A549 (cell line): ENCODE measurements at regions not wholly inside any gene's neighbourhood (a gene's known extent, or its start where the extent isn't known, plus 50 kb on each side); places are given as distances from the start of the nearest gene placed in this dataset.
A peak's percentile ranks its signal among the peaks of the same experiment; 100 is the strongest.

Source experiments
- ATAC-seq, 2 experiments: fragments of 200-7000 bp in 1 of 2; fragments of >200 bp in 1 of 2; cut with Nextera tagmentation in 1 of 2; cut with Tn5 transposase in 1 of 2; 3 replicates each; pipeline versions ENCODE4 v1.8.0 to v1.9.1; 2018 to 2020; ENCODE audit warnings: mild to moderate bottlenecking in 1 of 2, moderate library complexity in 1 of 2
- CTCF ChIA-PET: fragments of 300-600 bp; sonication (Branson Sonifier 250); formaldehyde crosslinking; extraction: SDS; loops from one replicate; lab custom pipeline; 2021; ENCODE audit warnings: antibody characterized with exemption, inconsistent platforms; lab: Yijun Ruan, JAX
- POLR2A ChIA-PET: fragments of 350-600 bp; formaldehyde crosslinking; extraction: SDS; loops from one replicate; lab custom pipeline; 2021; ENCODE audit warnings: antibody characterized with exemption, inconsistent platforms; lab: Yijun Ruan, JAX
- DNase-seq, 2 experiments: peaks; one replicate each; pipeline versions ENCODE4 v3.0.0 to v3.0.0-alpha.2; 2011 to 2016; ENCODE audit warnings: low read depth in 1 of 2, low spot score in 1 of 2
- FAIRE-seq: peaks from 2 replicates; lab custom pipeline; 2011; peaks lifted over from hg19 to GRCh38; lab: Jason Lieb, UNC
- H3K27ac ChIP-seq, 2 experiments: fragments of >200 bp; sonication (Bioruptor Twin); formaldehyde crosslinking; 3 replicates each; pipeline ENCODE4 v1.5.1; 2016 to 2017
- H3K4me1 ChIP-seq: fragments of >200 bp; sonication (Bioruptor Twin); formaldehyde crosslinking; 3 replicates; pipeline ENCODE4 v1.6.1; 2016
- H3K4me2 ChIP-seq: fragments of >200 bp; sonication (Bioruptor Twin); formaldehyde crosslinking; 3 replicates; pipeline ENCODE4 v1.6.1; 2016
- H3K4me3 ChIP-seq: fragments of >200 bp; sonication (Bioruptor Twin); formaldehyde crosslinking; 3 replicates; pipeline ENCODE4 v1.5.1; 2016
- H3K9me3 ChIP-seq: fragments of >200 bp; sonication (Bioruptor Twin); formaldehyde crosslinking; 3 replicates; pipeline ENCODE4 v1.6.1; 2016
- CBX2 ChIP-seq: fragments of 200-600 bp; sonication (generic); IDR thresholded peaks from 2 replicates; pipeline ENCODE4 v1.6.1; 2016; ENCODE audit warnings: low read depth, mild to moderate bottlenecking, borderline replicate concordance
- CBX8 ChIP-seq: fragments of 200-600 bp; sonication (generic); IDR thresholded peaks from 2 replicates; pipeline ENCODE4 v1.6.1; 2016
- CEBPB ChIP-seq, 2 experiments: fragments of >200 bp in 1 of 2; sonication (Bioruptor Twin) in 1 of 2; formaldehyde crosslinking in 1 of 2; IDR thresholded peaks; 2 replicates each; pipeline ENCODE4 v1.6.1; 2012 to 2016
- CTCF ChIP-seq: fragments of >200 bp; sonication (Bioruptor Twin); formaldehyde crosslinking; IDR thresholded peaks from 3 replicates; pipeline ENCODE4 v1.5.1; 2016
- FOSB ChIP-seq: fragments of 250-450 bp; sonication (Bioruptor Pico); IDR thresholded peaks from 2 replicates; pipeline ENCODE4 v1.5.0; 2020; ENCODE audit warnings: mild to moderate bottlenecking, moderate library complexity
- FOSL2 ChIP-seq, 2 experiments: fragments of 450-650 bp in 1 of 2; fragments of >200 bp in 1 of 2; sonication (Bioruptor Twin) in 1 of 2; formaldehyde crosslinking; IDR thresholded peaks; 2 replicates each; pipeline versions ENCODE4 v1.5.0 to v1.6.1; 2016 to 2020; ENCODE audit warnings: mild to moderate bottlenecking in 1 of 2, moderate library complexity in 1 of 2
- HDAC2 ChIP-seq: fragments of 200-600 bp; sonication (generic); IDR thresholded peaks from 2 replicates; pipeline ENCODE4 v1.6.1; 2016
- HEYL ChIP-seq: fragments of 250-450 bp; sonication (Bioruptor Pico); IDR thresholded peaks from 2 replicates; pipeline ENCODE4 v1.8.0; 2021; ENCODE audit warnings: mild to moderate bottlenecking, moderate library complexity
- HOXA7 ChIP-seq: fragments of 250-450 bp; sonication (Bioruptor Pico); IDR thresholded peaks from 2 replicates; pipeline ENCODE4 v1.5.0; 2020; ENCODE audit warnings: mild to moderate bottlenecking, moderate library complexity
- JUN ChIP-seq, 2 experiments: fragments of >200 bp; sonication (Bioruptor Twin); formaldehyde crosslinking; IDR thresholded peaks; 2 replicates in 1 of 2; 3 replicates in 1 of 2; pipeline ENCODE4 v1.6.1; 2016 to 2017
- JUNB ChIP-seq: fragments of >200 bp; sonication (Bioruptor Twin); formaldehyde crosslinking; IDR thresholded peaks from 2 replicates; pipeline ENCODE4 v1.6.1; 2016
- KDM1A ChIP-seq: fragments of 200-600 bp; sonication (generic); IDR thresholded peaks from 2 replicates; pipeline ENCODE4 v1.6.1; 2016; ENCODE audit warnings: low read depth, mild to moderate bottlenecking
- MAZ ChIP-seq: fragments of 150-350 bp; IDR thresholded peaks from 2 replicates; pipeline ENCODE4 v1.6.1; 2014; ENCODE audit warnings: antibody characterized with exemption, low read depth, low read length, borderline replicate concordance
- MYC ChIP-seq: IDR thresholded peaks from 2 replicates; pipeline ENCODE4 v1.6.1; 2012; ENCODE audit warnings: mild to moderate bottlenecking, inconsistent platforms, low read length, improper control_type of control experiment, borderline replicate concordance
- NPAS2 ChIP-seq: fragments of 250-450 bp; sonication (Bioruptor Pico); IDR thresholded peaks from 2 replicates; pipeline ENCODE4 v1.8.0; 2022; ENCODE audit warnings: mild to moderate bottlenecking, moderate library complexity, borderline replicate concordance
- PHF8 ChIP-seq: fragments of 200-600 bp; sonication (generic); IDR thresholded peaks from 2 replicates; pipeline ENCODE4 v1.6.1; 2016; ENCODE audit warnings: low read depth, mild to moderate bottlenecking, antibody characterized with exemption, moderate library complexity, borderline replicate concordance
- RAD21 ChIP-seq, 2 experiments: fragments of >200 bp in 1 of 2; sonication (Bioruptor Twin) in 1 of 2; formaldehyde crosslinking in 1 of 2; IDR thresholded peaks in 1 of 2; conservative IDR thresholded peaks in 1 of 2; 2 replicates in 1 of 2; 3 replicates in 1 of 2; pipeline ENCODE4 v1.6.1; 2012 to 2018; ENCODE audit warnings: inconsistent platforms in 1 of 2
- SMC3 ChIP-seq: fragments of >200 bp; sonication (Bioruptor Twin); formaldehyde crosslinking; IDR thresholded peaks from 3 replicates; pipeline ENCODE4 v1.6.1; 2018; ENCODE audit warnings: inconsistent platforms
- TFCP2L1 ChIP-seq: fragments of 250-450 bp; sonication (Bioruptor Pico); IDR thresholded peaks from 2 replicates; pipeline ENCODE4 v1.5.0; 2021; ENCODE audit warnings: mild to moderate bottlenecking
- TP53 ChIP-seq: fragments of 250-450 bp; sonication (Bioruptor Pico); IDR thresholded peaks from 2 replicates; pipeline ENCODE4 v1.5.0; 2021; ENCODE audit warnings: mild to moderate bottlenecking, moderate library complexity
- ZC3H11A ChIP-seq: fragments of 450-650 bp; IDR thresholded peaks from 2 replicates; pipeline ENCODE4 v1.6.1; 2014; ENCODE audit warnings: antibody characterized with exemption, mild to moderate bottlenecking
- ZNF302 ChIP-seq: fragments of 250-450 bp; sonication (Bioruptor Pico); IDR thresholded peaks from 2 replicates; pipeline ENCODE4 v1.9.0; 2021; ENCODE audit warnings: inconsistent platforms, mild to moderate bottlenecking, moderate library complexity
- WGBS: methylation state at CpG from one replicate; pipeline ENCODE4 v1.1.6; 2017; ENCODE audit errors: missing lambda C conversion rate; 5-methylcytosine and 5-hydroxymethylcytosine counted together
- TF ChIP-seq, protein P1 (sequence below): fragments of 450-650 bp; IDR thresholded peaks from 2 replicates; pipeline ENCODE4 v1.6.1; 2014; ENCODE audit warnings: antibody characterized with exemption
- TF ChIP-seq, protein P2 (sequence below): IDR thresholded peaks from 2 replicates; pipeline ENCODE4 v1.6.1; 2012; ENCODE audit warnings: low read depth, borderline replicate concordance

- DNase-seq (no peak), FAIRE-seq (no peak)
These were observed 159.2 kb downstream of the CPEB2 start for GRCh38 chr4:15161439-15161838.

GRCh38 chr4:15162046-15162445 is 159.8 kb downstream of the CPEB2 start:
- H3K9me3 ChIP-seq, result no peaks in the 10 kb centered on the region
- no peak for DNase-seq
- H3K4me1 ChIP-seq, result peaks cover 14% of the 10 kb centered on the region; the same call in 2 of the 3 replicates
- H3K27ac ChIP-seq, result peak overlapping the region; percentile 55 to 73; a peak in 5 of 6 replicates
- 95% methylated on average over 1 of the region's 1 CpG for WGBS
- no peak for FAIRE-seq
- CTCF ChIA-PET, result interaction anchor here (0.7 to 2.1 kb wide), 6 partner anchors 9 to 1511 kb away, joined by 3 to 7 read pairs (median 6); no protein-coding TSS in a partner anchor
- TF ChIP-seq CEBPB (IDR thresholded peaks at IDR 0.05) (no peak), SMC3 (no peak), HDAC2 (no peak), HEYL (CRISPR knock-in tag) (no peak), CBX2 (no peak), HOXA7 (CRISPR knock-in tag) (no peak), CBX8 (no peak), JUNB (no peak), PHF8 (no peak)
- TF ChIP-seq, protein P1, sequence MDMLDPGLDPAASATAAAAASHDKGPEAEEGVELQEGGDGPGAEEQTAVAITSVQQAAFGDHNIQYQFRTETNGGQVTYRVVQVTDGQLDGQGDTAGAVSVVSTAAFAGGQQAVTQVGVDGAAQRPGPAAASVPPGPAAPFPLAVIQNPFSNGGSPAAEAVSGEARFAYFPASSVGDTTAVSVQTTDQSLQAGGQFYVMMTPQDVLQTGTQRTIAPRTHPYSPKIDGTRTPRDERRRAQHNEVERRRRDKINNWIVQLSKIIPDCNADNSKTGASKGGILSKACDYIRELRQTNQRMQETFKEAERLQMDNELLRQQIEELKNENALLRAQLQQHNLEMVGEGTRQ, result no peak
- TF ChIP-seq, protein P2, sequence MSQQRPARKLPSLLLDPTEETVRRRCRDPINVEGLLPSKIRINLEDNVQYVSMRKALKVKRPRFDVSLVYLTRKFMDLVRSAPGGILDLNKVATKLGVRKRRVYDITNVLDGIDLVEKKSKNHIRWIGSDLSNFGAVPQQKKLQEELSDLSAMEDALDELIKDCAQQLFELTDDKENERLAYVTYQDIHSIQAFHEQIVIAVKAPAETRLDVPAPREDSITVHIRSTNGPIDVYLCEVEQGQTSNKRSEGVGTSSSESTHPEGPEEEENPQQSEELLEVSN, result no peak
- TF ChIP-seq, all 56 proteins: peak for 0
- ATAC-seq, result no peak
- no peak overlapping the region for H3K4me3 ChIP-seq
- H3K4me2 ChIP-seq, result peak overlapping the region; percentile 39; the same call in 2 of the 3 replicates
- POLR2A ChIA-PET, result no interaction called here

More at GRCh38 chr4:15161439-15161838, 159.2 kb downstream of the CPEB2 start:
- no peak for TF ChIP-seq ZC3H11A
- no peak for TF ChIP-seq TFCP2L1 (CRISPR knock-in tag)
- no peak for TF ChIP-seq MYC
- TF ChIP-seq KDM1A, result no peak
- TF ChIP-seq TP53 (CRISPR knock-in tag), result no peak
- TF ChIP-seq SMC3, result no peak
- Histone ChIP-seq H3K9me3 (no peaks in the 10 kb centered on the region), H3K27ac (peak overlapping the region; percentile 55 to 73), H3K4me3 (no peak overlapping the region), H3K4me1 (peaks cover 14% of the 10 kb centered on the region; the same call in 2 of the 3 replicates), H3K4me2 (no peak overlapping the region)
- ChIA-PET POLR2A (no interaction called here), CTCF (interaction anchor here (1.2 to 2.1 kb wide), 2 partner anchors 9 to 1505 kb away, joined by 5 to 7 read pairs; no protein-coding TSS in a partner anchor)
- ATAC-seq, result no peak
- 75% methylated on average over 1 of the region's 1 CpG for WGBS

- DNase-seq, result peak in 1 of 2 experiments; percentile 39
These were observed 160.4 kb downstream of the CPEB2 start for GRCh38 chr4:15162465-15163283.

More at GRCh38 chr4:15162465-15163283, 160.4 kb downstream of the CPEB2 start:
- ATAC-seq (peak; percentile 54 to 79; a peak in 3 of 6 replicates), FAIRE-seq (no peak)
- TF ChIP-seq NPAS2 (CRISPR knock-in tag), result no peak
- TF ChIP-seq CTCF, result peak; percentile 54
- TF ChIP-seq CBX2, result no peak
- no peak for TF ChIP-seq FOSB (CRISPR knock-in tag)
- no peak for TF ChIP-seq ZNF302 (CRISPR knock-in tag)
- no peak for TF ChIP-seq JUN (IDR thresholded peaks at IDR 0.05)
- peak; percentile 56 to 72 for TF ChIP-seq RAD21 (conservative IDR thresholded peaks at IDR 0.05 in 1 of 2, IDR thresholded peaks at IDR 0.05 in 1 of 2)
- TF ChIP-seq SMC3, result peak; percentile 76
- no peak for TF ChIP-seq HOXA7 (CRISPR knock-in tag)
- TF ChIP-seq MAZ, result no peak
- no peak for TF ChIP-seq FOSL2 (IDR thresholded peaks at IDR 0.05)
- TF ChIP-seq FOSL2 (CRISPR knock-in tag; IDR thresholded peaks at IDR 0.05), result no peak
- TF ChIP-seq, protein P1, result no peak
- ChIA-PET CTCF (interaction anchor here (0.6 to 2.1 kb wide), 10 partner anchors 8 to 1512 kb away, joined by 3 to 7 read pairs (median 3); no protein-coding TSS in a partner anchor), POLR2A (no interaction called here)
- WGBS, result 10% methylated on average over 2 of the region's 2 CpGs
- Histone ChIP-seq H3K9me3 (no peaks in the 10 kb centered on the region), H3K4me3 (no peak overlapping the region), H3K4me2 (peak overlapping the region; percentile 39; the same call in 2 of the 3 replicates), H3K4me1 (peaks cover 14% of the 10 kb centered on the region; the same call in 2 of the 3 replicates), H3K27ac (peak overlapping the region; percentile 55 to 73; a peak in 4 of 6 replicates)
